ENCODE measurements at regions not wholly inside any gene's neighbourhood (a gene's known extent, or its start where the extent isn't known, plus 50 kb on each side); places are given as distances from the start of the nearest gene placed in this dataset.

- Histone ChIP-seq H3F3A (ENCODE audit: insufficient read depth, low read length, poor library complexity, severe bottlenecking) (no peaks in the 10 kb centered on the region), H3K27me3 (ENCODE audit: insufficient read depth, low read depth, low read length) (no peaks in the 10 kb centered on the region), H4K20me1 (ENCODE audit: insufficient read depth) (no peaks in the 10 kb centered on the region), H3K36me3 (ENCODE audit: insufficient read depth, low read length) (no peaks in the 10 kb centered on the region), H3K4me3 (ENCODE audit: low read length) (no peak overlapping the region), H3K9me2 (ENCODE audit: insufficient read depth, low read length) (no peaks in the 10 kb centered on the region), H3K27ac (ENCODE audit: low read length) (no peak overlapping the region), H3K9ac (ENCODE audit: low read length) (no peak overlapping the region), H3K4me2 (ENCODE audit: low read length) (no peak overlapping the region), H3K9me3 (ENCODE audit: low read length) (no peaks in the 10 kb centered on the region), H3K79me2 (replicated peaks; ENCODE audit: insufficient read depth, low read length) (no peaks in the 10 kb centered on the region), H2AFZ (ENCODE audit: low read depth, low read length) (no peak overlapping the region)
- TF ChIP-seq EZH2 (IDR thresholded peaks at IDR 0.05; ENCODE audit: borderline replicate concordance, insufficient read depth, low read length, poor library complexity, severe bottlenecking) (no peak), SMC3 (conservative IDR thresholded peaks at IDR 0.05; ENCODE audit: poor library complexity) (no peak), TAF1 (IDR thresholded peaks at IDR 0.05; ENCODE audit: low read depth) (no peak), EP300 (conservative IDR thresholded peaks at IDR 0.05; ENCODE audit: poor library complexity, severe bottlenecking) (no peak), POLR2AphosphoS5 (IDR thresholded peaks at IDR 0.05) (no peak), CTCF (IDR thresholded peaks at IDR 0.05; ENCODE audit: poor library complexity, severe bottlenecking) (no peak), RAD21 (conservative IDR thresholded peaks at IDR 0.05) (no peak), REST (IDR thresholded peaks at IDR 0.05; ENCODE audit: borderline replicate concordance) (no peak), MXI1 (conservative IDR thresholded peaks at IDR 0.05; ENCODE audit: poor library complexity, severe bottlenecking) (no peak)
These were observed 436.7 kb downstream of the KIF2B start for GRCh38 chr17:54259476-54259875.

GRCh38 chr17:54261465-54261864, 438.7 kb downstream of the KIF2B start:
- Histone ChIP-seq H2AFZ (ENCODE audit: low read depth, low read length) (no peak overlapping the region), H3K9me2 (ENCODE audit: insufficient read depth, low read length) (no peaks in the 10 kb centered on the region), H3K4me3 (ENCODE audit: low read length) (no peak overlapping the region), H3K9me3 (ENCODE audit: low read length) (no peaks in the 10 kb centered on the region), H3K9ac (ENCODE audit: low read length) (no peak overlapping the region), H3K36me3 (ENCODE audit: insufficient read depth, low read length) (no peaks in the 10 kb centered on the region), H3K79me2 (replicated peaks; ENCODE audit: insufficient read depth, low read length) (no peaks in the 10 kb centered on the region), H3K27me3 (ENCODE audit: insufficient read depth, low read depth, low read length) (no peaks in the 10 kb centered on the region), H3F3A (ENCODE audit: insufficient read depth, low read length, poor library complexity, severe bottlenecking) (no peaks in the 10 kb centered on the region), H4K20me1 (ENCODE audit: insufficient read depth) (no peaks in the 10 kb centered on the region), H3K27ac (ENCODE audit: low read length) (no peak overlapping the region), H3K4me2 (ENCODE audit: low read length) (no peak overlapping the region)
- TF ChIP-seq TAF1 (IDR thresholded peaks at IDR 0.05; ENCODE audit: low read depth) (no peak), RAD21 (conservative IDR thresholded peaks at IDR 0.05) (no peak), CTCF (IDR thresholded peaks at IDR 0.05; ENCODE audit: poor library complexity, severe bottlenecking) (no peak), REST (IDR thresholded peaks at IDR 0.05; ENCODE audit: borderline replicate concordance) (no peak), EZH2 (IDR thresholded peaks at IDR 0.05; ENCODE audit: borderline replicate concordance, insufficient read depth, low read length, poor library complexity, severe bottlenecking) (no peak), EP300 (conservative IDR thresholded peaks at IDR 0.05; ENCODE audit: poor library complexity, severe bottlenecking) (no peak), MXI1 (conservative IDR thresholded peaks at IDR 0.05; ENCODE audit: poor library complexity, severe bottlenecking) (no peak), SMC3 (conservative IDR thresholded peaks at IDR 0.05; ENCODE audit: poor library complexity) (no peak), POLR2AphosphoS5 (IDR thresholded peaks at IDR 0.05) (no peak)
